Stomach smooth muscle (tissue), 2 donors: ENCODE measurements at regions not wholly inside any gene's neighbourhood (a gene's known extent, or its start where the extent isn't known, plus 50 kb on each side); places are given as distances from the start of the nearest gene placed in this dataset.

ENCODE experiments used
- H3K27ac ChIP-seq: one replicate; pipeline ENCODE4 v1.7.0; 2013; ENCODE audit warnings: mild to moderate bottlenecking, low read length, inconsistent platforms
- H3K27me3 ChIP-seq, 2 donors: one replicate each; pipeline ENCODE4 v1.7.0; 2013; ENCODE audit warnings: low read length in 2 of 2; ENCODE audit not compliant: insufficient read depth in 2 of 2, control insufficient read depth in 1 of 2
- H3K36me3 ChIP-seq, 2 donors: one replicate each; pipeline ENCODE4 v1.7.0; 2013; ENCODE audit warnings: low read length in 2 of 2; ENCODE audit not compliant: control insufficient read depth in 2 of 2, insufficient read depth in 2 of 2
- H3K4me1 ChIP-seq: one replicate; pipeline ENCODE4 v1.7.0; 2013; ENCODE audit warnings: low read length; ENCODE audit not compliant: control insufficient read depth, insufficient read depth
- H3K4me3 ChIP-seq, 2 donors: one replicate each; pipeline ENCODE4 v1.7.0; 2013; ENCODE audit warnings: low read length in 2 of 2
- H3K9ac ChIP-seq, 2 donors: one replicate each; pipeline ENCODE4 v1.7.0; 2013; ENCODE audit warnings: low read length in 2 of 2, mild to moderate bottlenecking in 1 of 2
- H3K9me3 ChIP-seq, 2 donors: one replicate each; pipeline ENCODE4 v1.7.0; 2013; ENCODE audit warnings: low read length in 2 of 2; ENCODE audit not compliant: control insufficient read depth in 2 of 2
- donor health status: healthy.
- donor health status: Pancreatic carcinoma.

GRCh38 chr5:157933005-157933404, 74.1 kb upstream of the CLINT1 start:
- no peak overlapping the region for H3K27ac ChIP-seq
- no peaks in the 10 kb centered on the region for H3K27me3 ChIP-seq
- no peaks in the 10 kb centered on the region for H3K9me3 ChIP-seq
- peaks cover 3% of the 10 kb centered on the region for H3K4me1 ChIP-seq
- no peaks in the 10 kb centered on the region for H3K36me3 ChIP-seq
- no peak overlapping the region for H3K9ac ChIP-seq
- H3K4me3 ChIP-seq: no peak overlapping the region

GRCh38 chr5:157930710-157931109, 71.8 kb upstream of the CLINT1 start:
- no peaks in the 10 kb centered on the region for H3K27me3 ChIP-seq
- H3K9me3 ChIP-seq: no peaks in the 10 kb centered on the region
- H3K4me3 ChIP-seq: no peak overlapping the region
- H3K4me1 ChIP-seq: peaks cover 3% of the 10 kb centered on the region
- no peaks in the 10 kb centered on the region for H3K36me3 ChIP-seq
- no peak overlapping the region for H3K9ac ChIP-seq
- H3K27ac ChIP-seq: no peak overlapping the region

DNA sequence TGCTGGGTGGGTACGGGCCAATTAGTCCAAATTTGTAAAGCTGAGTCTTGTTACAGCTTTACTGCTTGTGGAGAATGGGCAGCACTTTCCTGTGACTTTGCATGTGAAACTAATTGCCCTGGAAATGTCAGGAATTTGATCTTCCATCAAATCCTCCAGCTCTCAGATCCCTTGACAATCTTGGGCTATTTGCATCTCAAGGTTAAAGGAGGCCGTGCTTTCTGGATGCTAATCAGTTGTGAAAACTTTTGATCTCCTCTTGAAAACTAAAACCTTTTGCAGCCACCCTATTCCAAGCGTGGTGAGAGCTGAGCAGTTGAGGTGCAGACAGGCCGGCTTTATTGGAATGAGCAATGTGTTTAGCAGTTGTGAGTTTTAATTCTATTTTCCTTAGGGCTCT, 68.0 kb upstream of the CLINT1 start:
- H3K36me3 ChIP-seq: no peaks in the 10 kb centered on the region
- H3K4me1 ChIP-seq: peaks cover 3% of the 10 kb centered on the region
- no peak overlapping the region for H3K9ac ChIP-seq
- no peak overlapping the region for H3K4me3 ChIP-seq
- H3K27me3 ChIP-seq: no peaks in the 10 kb centered on the region
- H3K9me3 ChIP-seq: no peaks in the 10 kb centered on the region
- H3K27ac ChIP-seq: no peak overlapping the region

- H3K9me3 ChIP-seq: no peaks in the 10 kb centered on the region
- H3K4me3 ChIP-seq: no peak overlapping the region
- H3K9ac ChIP-seq: no peak overlapping the region
- peaks cover 3% of the 10 kb centered on the region for H3K4me1 ChIP-seq
- no peaks in the 10 kb centered on the region for H3K36me3 ChIP-seq
- no peaks in the 10 kb centered on the region for H3K27me3 ChIP-seq
- H3K27ac ChIP-seq: no peak overlapping the region
Observed at GRCh38 chr5:157925786-157926671, 67.1 kb upstream of the CLINT1 start.

DNA sequence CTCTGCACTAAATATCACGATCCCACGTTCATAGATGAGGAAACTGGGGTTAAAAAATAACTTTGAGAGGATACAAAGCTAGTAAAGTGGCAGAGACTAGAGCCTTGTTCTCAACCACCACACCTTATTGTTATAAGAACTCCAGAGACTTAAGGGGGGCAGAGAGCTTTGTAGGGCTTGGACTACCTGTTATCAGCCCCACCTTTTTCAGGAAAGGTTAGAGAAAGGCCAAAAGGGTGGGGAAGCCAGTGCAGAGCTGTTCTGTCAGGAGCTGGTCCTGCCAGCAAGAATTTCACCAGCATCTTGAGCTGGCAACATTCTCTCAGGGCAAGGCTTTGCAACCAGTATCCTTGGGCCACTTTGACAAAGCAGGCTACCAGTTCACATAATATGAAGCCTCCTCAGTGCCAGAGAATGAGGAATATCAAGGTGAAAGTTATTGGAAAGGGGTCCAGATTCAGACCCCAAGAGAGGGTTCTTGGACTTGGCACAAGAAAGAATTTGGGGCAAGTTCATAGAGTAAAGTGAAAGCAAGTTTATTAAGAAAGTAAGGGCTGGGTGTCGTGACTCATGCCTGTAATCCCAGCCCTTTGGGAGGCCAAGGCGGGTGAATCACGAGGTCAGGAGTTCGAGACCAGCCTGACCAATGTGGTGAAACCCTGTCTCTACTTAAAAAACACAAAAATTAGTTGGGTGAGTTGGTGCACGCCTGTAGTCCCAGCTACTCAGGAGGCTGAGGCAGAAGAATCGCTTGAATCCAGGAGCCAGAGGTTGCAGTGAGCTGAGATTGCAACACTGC, 66.2 kb upstream of the CLINT1 start:
- Histone ChIP-seq H3K27me3 (no peaks in the 10 kb centered on the region), H3K27ac (no peak overlapping the region), H3K4me1 (no peaks in the 10 kb centered on the region), H3K36me3 (no peaks in the 10 kb centered on the region), H3K4me3 (no peak overlapping the region), H3K9ac (no peak overlapping the region), H3K9me3 (no peaks in the 10 kb centered on the region)

DNA sequence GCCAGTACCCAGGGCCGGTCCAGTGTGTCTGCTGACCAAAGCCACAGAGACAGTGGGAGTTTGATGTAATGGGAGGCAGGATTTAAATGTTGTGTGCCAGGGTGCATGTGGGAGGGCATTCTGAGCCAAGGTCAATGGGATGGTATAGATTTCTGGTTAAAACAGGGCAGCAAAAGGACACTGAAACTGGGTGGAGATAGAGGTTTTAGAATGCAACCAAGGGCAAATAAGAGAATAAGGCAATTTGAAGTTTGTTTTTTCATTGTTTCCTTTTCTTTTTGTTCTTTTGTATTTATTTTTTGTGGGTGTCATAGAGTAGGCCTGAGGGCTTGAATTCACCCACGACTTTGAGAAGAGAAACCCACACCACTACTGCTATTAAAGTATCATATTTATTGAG, 65.5 kb upstream of the CLINT1 start:
- H3K36me3 ChIP-seq: no peaks in the 10 kb centered on the region
- no peaks in the 10 kb centered on the region for H3K27me3 ChIP-seq
- no peak overlapping the region for H3K4me3 ChIP-seq
- no peaks in the 10 kb centered on the region for H3K4me1 ChIP-seq
- H3K9me3 ChIP-seq: no peaks in the 10 kb centered on the region
- H3K27ac ChIP-seq: no peak overlapping the region
- no peak overlapping the region for H3K9ac ChIP-seq

GRCh38 chr5:157923765-157924164, 64.8 kb upstream of the CLINT1 start:
- Histone ChIP-seq H3K36me3 (no peaks in the 10 kb centered on the region), H3K4me1 (peaks cover 2% of the 10 kb centered on the region), H3K27ac (no peak overlapping the region), H3K9me3 (no peaks in the 10 kb centered on the region), H3K4me3 (no peak overlapping the region), H3K27me3 (no peaks in the 10 kb centered on the region), H3K9ac (no peak overlapping the region)

- Histone ChIP-seq H3K9ac (no peak overlapping the region), H3K4me3 (no peak overlapping the region), H3K9me3 (no peaks in the 10 kb centered on the region), H3K36me3 (no peaks in the 10 kb centered on the region), H3K27me3 (no peaks in the 10 kb centered on the region), H3K27ac (no peak overlapping the region), H3K4me1 (peaks cover 12% of the 10 kb centered on the region)
Observed at GRCh38 chr5:157922026-157922425, 63.1 kb upstream of the CLINT1 start.

DNA sequence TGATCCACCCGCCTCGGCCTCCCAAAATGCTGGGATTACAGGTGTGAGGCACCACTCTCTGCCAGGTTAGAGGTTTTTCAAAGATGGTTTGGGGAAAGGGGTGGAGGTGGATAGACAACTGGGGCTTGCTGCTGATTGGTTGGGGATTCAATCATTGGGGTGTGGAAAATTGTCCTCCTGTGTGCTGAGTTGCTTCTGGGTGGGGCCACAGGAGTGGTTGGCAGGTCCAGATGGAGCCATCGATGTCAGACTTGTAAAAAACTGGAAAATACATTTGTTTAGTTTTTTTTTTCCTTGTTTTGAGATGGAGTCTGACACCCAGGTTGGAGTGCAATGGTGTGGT, 61.9 kb upstream of the CLINT1 start:
- no peak overlapping the region for H3K27ac ChIP-seq
- no peaks in the 10 kb centered on the region for H3K9me3 ChIP-seq
- H3K9ac ChIP-seq: no peak overlapping the region
- H3K4me1 ChIP-seq: peaks cover 16% of the 10 kb centered on the region
- no peaks in the 10 kb centered on the region for H3K27me3 ChIP-seq
- H3K4me3 ChIP-seq: no peak overlapping the region
- H3K36me3 ChIP-seq: no peaks in the 10 kb centered on the region

- Histone ChIP-seq H3K4me3 (no peak overlapping the region), H3K27ac (no peak overlapping the region), H3K4me1 (peaks cover 19% of the 10 kb centered on the region), H3K36me3 (no peaks in the 10 kb centered on the region), H3K9ac (no peak overlapping the region), H3K9me3 (no peaks in the 10 kb centered on the region), H3K27me3 (no peaks in the 10 kb centered on the region)
Observed at GRCh38 chr5:157918811-157919742, 60.1 kb upstream of the CLINT1 start.
